GM19239 (cell line): ENCODE measurements at regions not wholly inside any gene's neighbourhood (a gene's known extent, or its start where the extent isn't known, plus 50 kb on each side); places are given as distances from the start of the nearest gene placed in this dataset.
"Not testable (repeated sequence)": the region's sequence is repeated elsewhere in the genome, so short reads cannot be mapped to it uniquely, and the experiment has no call there.

ENCODE experiments used
- DNase-seq: peaks from one replicate; pipeline ENCODE4 v3.0.0; 2011; ENCODE audit warnings: low spot score; ENCODE audit not compliant: insufficient read length
- FAIRE-seq: peaks from 2 replicates; lab custom pipeline; 2011; peaks lifted over from hg19 to GRCh38; lab: Jason Lieb, UNC

GRCh38 chr4:29047341-29048041, 1672.7 kb upstream of the PCDH7 start:
- no peak for FAIRE-seq
- no peak for DNase-seq

GRCh38 chr4:29051381-29051965, 1668.7 kb upstream of the PCDH7 start:
- FAIRE-seq, result no peak

GRCh38 chr4:29052266-29052665, 1667.9 kb upstream of the PCDH7 start:
- DNase-seq, result no peak
- FAIRE-seq, result no peak

More at GRCh38 chr4:29051381-29051965, 1668.7 kb upstream of the PCDH7 start:
- DNase-seq, result no peak

GRCh38 chr4:29058531-29058930, 1661.6 kb upstream of the PCDH7 start:
- no peak for DNase-seq
- FAIRE-seq, result no peak

DNA sequence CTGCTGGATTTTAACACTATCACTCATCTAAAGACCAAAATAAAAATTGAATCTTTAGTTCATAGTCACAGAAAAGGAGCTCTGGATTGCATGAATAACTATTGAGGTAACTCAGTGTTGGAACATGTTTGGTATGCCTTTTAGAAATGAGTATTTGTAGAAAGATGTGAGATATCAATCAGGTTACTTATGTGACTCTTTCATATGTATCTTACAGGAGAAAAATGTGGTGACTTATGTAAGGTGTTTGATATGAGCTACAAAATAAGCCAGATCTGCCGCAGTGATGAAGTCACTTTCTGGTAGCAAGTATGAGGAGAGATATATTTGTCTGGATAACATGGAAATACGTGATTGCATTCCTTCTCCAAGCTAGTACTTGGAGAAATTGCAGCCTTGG, 1653.3 kb upstream of the PCDH7 start:
- DNase-seq (no peak), FAIRE-seq (no peak)

- FAIRE-seq (no peak), DNase-seq (no peak)
Measured at GRCh38 chr4:29073571-29073970, 1646.6 kb upstream of the PCDH7 start.

- FAIRE-seq (no peak), DNase-seq (no peak)
Measured at GRCh38 chr4:29075366-29075765, 1644.8 kb upstream of the PCDH7 start.

DNA sequence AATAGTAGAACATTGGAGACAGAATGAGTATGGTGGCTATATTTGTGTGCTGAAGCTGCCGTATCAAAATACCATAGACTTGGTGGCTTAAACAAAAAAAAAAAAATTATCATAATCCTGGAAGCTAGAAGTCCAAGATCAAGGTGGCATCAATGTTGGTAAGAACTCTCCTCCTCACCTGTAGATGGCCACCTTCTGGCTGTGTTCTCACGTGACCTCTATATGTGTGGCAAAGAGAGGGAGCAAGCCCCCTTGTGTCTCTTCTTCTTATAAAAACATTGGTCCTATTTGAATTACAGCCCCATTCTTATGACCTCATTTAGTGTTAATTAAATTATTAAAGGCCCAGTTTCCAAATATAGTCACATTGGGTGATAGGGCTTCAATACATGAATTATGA, 1640.9 kb upstream of the PCDH7 start:
- FAIRE-seq (no peak), DNase-seq (no peak)

DNA sequence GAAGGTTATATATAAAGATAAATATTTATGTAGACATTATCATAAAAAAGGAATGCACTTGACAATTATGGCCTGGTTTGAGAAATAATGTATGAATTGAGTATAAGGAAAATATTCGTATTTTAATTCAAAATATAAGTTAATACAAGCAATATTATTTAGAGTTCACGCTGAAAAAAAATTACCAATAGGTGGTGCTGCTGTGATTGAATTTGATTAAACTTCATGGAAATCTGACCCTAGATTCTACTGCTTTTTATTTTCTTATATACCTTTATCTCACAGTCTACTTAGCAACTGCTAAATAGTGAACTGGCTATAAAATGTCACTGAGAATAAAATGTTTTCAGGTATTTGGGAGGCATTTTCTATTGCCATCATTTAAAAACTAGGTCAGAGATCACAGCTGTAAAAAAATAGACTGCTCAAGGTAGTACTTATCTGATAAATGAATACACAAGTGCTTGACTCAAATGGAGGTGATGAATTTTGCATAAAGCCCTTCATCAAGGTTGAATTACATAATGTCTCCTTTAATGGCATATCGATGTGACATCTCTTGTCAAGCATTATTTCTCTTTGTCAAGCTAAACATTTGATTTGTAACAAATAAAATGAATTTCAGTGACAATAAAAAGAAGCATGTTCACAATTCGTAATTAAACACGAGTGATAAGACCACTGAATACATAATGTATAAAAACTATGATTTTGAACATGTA, 1638.8 kb upstream of the PCDH7 start:
- FAIRE-seq, result no peak

GRCh38 chr4:29082684-29083083, 1637.5 kb upstream of the PCDH7 start:
- no peak for DNase-seq
- FAIRE-seq, result no peak

More for the DNA sequence above, 1638.8 kb upstream of the PCDH7 start:
- DNase-seq, result no peak

DNA sequence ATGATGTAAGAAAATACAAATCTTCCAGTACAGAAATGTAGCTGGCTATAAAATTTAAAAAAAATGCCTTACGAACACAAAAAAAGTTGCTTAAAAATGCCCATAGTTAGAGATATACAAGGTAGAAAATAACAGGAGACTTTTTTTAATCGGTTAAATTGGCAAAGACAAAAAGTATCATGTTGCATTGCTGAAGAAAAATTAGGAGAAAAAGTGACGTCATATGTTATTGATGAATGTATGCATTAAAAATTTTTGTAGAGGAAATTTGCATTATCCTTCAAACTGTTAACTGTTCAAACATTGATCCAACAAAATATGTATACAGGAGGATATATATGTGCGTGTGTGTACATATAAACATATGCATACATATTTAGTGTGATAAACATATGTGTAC, 1634.4 kb upstream of the PCDH7 start:
- FAIRE-seq (no peak), DNase-seq (no peak)

DNA sequence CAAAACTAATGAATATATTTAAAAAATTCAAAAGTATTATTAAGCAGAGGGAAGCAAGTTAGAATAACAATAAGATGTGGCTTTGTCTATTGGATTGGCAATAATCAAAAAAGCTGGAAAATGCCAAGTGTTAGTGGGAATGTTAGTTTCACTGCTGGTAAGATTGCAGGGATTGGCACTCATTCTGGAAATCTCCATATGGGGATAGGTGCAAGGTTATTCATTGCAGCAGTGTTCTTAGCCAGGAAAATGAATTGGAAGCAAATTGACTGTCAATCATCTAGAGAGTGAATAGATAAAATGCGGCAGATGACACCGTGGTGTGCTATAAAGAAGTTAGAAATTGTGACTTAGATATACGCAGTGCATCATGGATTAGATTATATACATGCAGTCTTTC, 1615.5 kb upstream of the PCDH7 start:
- no peak for DNase-seq
- no peak for FAIRE-seq

DNA sequence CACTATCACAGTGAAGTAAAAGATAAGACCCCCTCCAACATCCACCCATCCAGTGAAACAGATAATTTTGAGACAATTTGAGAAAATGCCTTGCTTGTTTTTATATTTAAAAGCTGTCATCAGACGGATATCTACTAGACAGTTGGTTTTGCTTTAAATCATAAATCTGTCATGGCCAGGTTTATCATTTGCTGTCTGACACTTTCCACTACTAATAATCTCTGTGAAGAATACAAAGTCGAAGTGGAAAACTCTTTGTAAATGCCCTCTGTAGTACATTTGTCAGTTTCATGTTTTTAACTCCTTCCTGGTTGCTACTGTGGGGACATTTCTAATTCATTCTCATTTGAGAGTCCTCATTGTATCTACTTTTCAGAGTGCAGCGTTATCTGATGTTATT, 1606.2 kb upstream of the PCDH7 start:
- FAIRE-seq (no peak), DNase-seq (no peak)

GRCh38 chr4:29117231-29117722, 1602.9 kb upstream of the PCDH7 start:
- FAIRE-seq, DNase-seq: not testable (repeated sequence)

DNA sequence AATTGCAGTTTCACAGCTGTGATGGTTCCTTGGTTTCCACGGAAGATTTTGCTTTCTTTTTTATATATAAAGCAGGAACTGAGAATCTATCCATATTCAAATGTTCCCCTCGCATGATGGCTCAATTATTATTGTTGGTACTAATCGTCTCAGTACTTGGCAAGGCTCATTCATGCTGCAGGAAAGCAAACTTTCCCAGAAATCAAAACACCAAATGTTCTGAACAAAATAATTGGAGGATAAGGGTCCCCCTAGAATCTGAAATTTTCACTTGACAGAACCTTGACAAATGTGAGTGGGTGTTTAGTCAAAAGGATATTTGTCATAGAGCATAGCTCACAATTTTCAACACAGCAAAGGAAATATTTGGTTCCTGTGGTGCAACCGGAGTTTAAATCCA, 1598.6 kb upstream of the PCDH7 start:
- FAIRE-seq (no peak), DNase-seq (no peak)

- DNase-seq (no peak), FAIRE-seq (no peak)
Measured at GRCh38 chr4:29128810-29129209, 1591.4 kb upstream of the PCDH7 start.

GRCh38 chr4:29131304-29131703, 1588.9 kb upstream of the PCDH7 start:
- DNase-seq (no peak), FAIRE-seq (no peak)

- DNase-seq (no peak), FAIRE-seq (no peak)
Measured at GRCh38 chr4:29142708-29143107, 1577.5 kb upstream of the PCDH7 start.

- no peak for DNase-seq
- FAIRE-seq, result no peak
Measured at GRCh38 chr4:29151584-29151983, 1568.6 kb upstream of the PCDH7 start.

GRCh38 chr4:29153642-29154041, 1566.5 kb upstream of the PCDH7 start:
- DNase-seq, result no peak
- FAIRE-seq, result no peak

DNA sequence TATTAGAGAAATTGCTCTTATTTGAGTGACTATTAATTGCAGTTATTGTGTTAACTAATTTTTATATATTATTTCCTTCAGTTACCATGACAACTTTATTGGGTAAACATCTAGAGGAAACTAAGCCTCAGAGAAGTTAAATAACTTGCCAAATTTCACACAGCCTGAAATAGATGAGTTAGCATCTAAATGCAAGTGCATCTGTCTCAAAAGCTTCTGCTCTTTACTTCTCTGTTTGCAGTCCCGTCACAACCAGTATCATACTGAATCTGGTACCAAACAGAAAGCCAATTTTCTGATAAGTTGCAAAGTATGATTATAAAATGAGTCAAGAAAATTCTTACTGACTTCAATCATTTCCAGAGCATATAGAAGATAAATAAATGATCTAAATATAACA, 1544.9 kb upstream of the PCDH7 start:
- no peak for DNase-seq
- no peak for FAIRE-seq
